Astrocyte (in vitro differentiated cells and primary cell): ENCODE measurements at regions not wholly inside any gene's neighbourhood (a gene's known extent, or its start where the extent isn't known, plus 50 kb on each side); places are given as distances from the start of the nearest gene placed in this dataset.
A peak's percentile ranks its signal among the peaks of the same experiment; 100 is the strongest.

Experiments used
- DNase-seq: peaks from one replicate; pipeline ENCODE4 v3.0.0-alpha.2; 2010; ENCODE audit warnings: low read depth
- FAIRE-seq: peaks from 2 replicates; lab custom pipeline; 2011; peaks lifted over from hg19 to GRCh38; lab: Jason Lieb, UNC
- H2AFZ ChIP-seq: 2 replicates; pipeline ENCODE4 v1.6.0; 2012; ENCODE audit warnings: low read depth, low read length, inconsistent platforms
- H3K27ac ChIP-seq: 2 replicates; pipeline ENCODE4 v1.5.1; 2011; ENCODE audit warnings: low read depth, low read length, inconsistent platforms
- H3K27me3 ChIP-seq: 2 replicates; pipeline ENCODE4 v1.6.0; 2011; ENCODE audit warnings: low read length, inconsistent platforms; ENCODE audit not compliant: insufficient read depth
- H3K36me3 ChIP-seq: 2 replicates; pipeline ENCODE4 v1.5.1; 2011; ENCODE audit warnings: low read length, inconsistent platforms; ENCODE audit not compliant: insufficient read depth
- H3K4me1 ChIP-seq: 2 replicates; pipeline ENCODE4 v1.5.1; 2011; ENCODE audit warnings: low read length, inconsistent platforms; ENCODE audit not compliant: insufficient read depth
- H3K4me2 ChIP-seq: 2 replicates; pipeline ENCODE4 v1.6.0; 2012; ENCODE audit warnings: low read length, inconsistent platforms
- H3K4me3 ChIP-seq: 2 replicates; pipeline ENCODE4 v1.5.1; 2011; ENCODE audit warnings: low read depth, mild to moderate bottlenecking, low read length, inconsistent platforms; ENCODE audit not compliant: insufficient read depth
- H3K79me2 ChIP-seq: 2 replicates; pipeline ENCODE4 v1.6.0; 2012; ENCODE audit warnings: mild to moderate bottlenecking, low read length, inconsistent platforms; ENCODE audit not compliant: insufficient read depth
- H3K9ac ChIP-seq: 2 replicates; pipeline ENCODE4 v1.6.0; 2012; ENCODE audit warnings: mild to moderate bottlenecking, low read length, inconsistent platforms
- H3K9me3 ChIP-seq: 2 replicates; pipeline ENCODE4 v1.5.1; 2012; ENCODE audit warnings: low read depth, mild to moderate bottlenecking, low read length, inconsistent platforms; ENCODE audit not compliant: insufficient read depth
- H4K20me1 ChIP-seq: 2 replicates; pipeline ENCODE4 v1.6.0; 2012; ENCODE audit warnings: low read length, inconsistent platforms; ENCODE audit not compliant: insufficient read depth
- H3K27ac Mint-ChIP-seq: one replicate; pipeline ENCODE4 v1.8.0; 2021; ENCODE audit warnings: mild to moderate bottlenecking, mixed read lengths; ENCODE audit not compliant: unreplicated experiment
- H3K27me3 Mint-ChIP-seq: one replicate; pipeline ENCODE4 v1.8.0; 2021; ENCODE audit warnings: low read depth, mixed read lengths; ENCODE audit not compliant: unreplicated experiment
- H3K36me3 Mint-ChIP-seq: one replicate; pipeline ENCODE4 v1.8.0; 2021; ENCODE audit warnings: low read depth, mixed read lengths; ENCODE audit not compliant: unreplicated experiment
- H3K4me1 Mint-ChIP-seq: one replicate; pipeline ENCODE4 v1.8.0; 2021; ENCODE audit warnings: low read depth, mixed read lengths; ENCODE audit not compliant: unreplicated experiment
- H3K4me3 Mint-ChIP-seq: one replicate; pipeline ENCODE4 v1.8.0; 2021; ENCODE audit warnings: mild to moderate bottlenecking, moderate library complexity, mixed read lengths; ENCODE audit not compliant: unreplicated experiment
- H3K9me3 Mint-ChIP-seq: one replicate; pipeline ENCODE4 v1.8.0; 2021; ENCODE audit warnings: mild to moderate bottlenecking, mixed read lengths; ENCODE audit not compliant: unreplicated experiment
- CTCF ChIP-seq: IDR thresholded peaks from 2 replicates; pipeline ENCODE4 v1.5.1; 2011; ENCODE audit warnings: low read depth, mild to moderate bottlenecking, inconsistent platforms, low read length, moderate library complexity; ENCODE audit not compliant: insufficient read depth
- EZH2 ChIP-seq: IDR thresholded peaks from 2 replicates; pipeline ENCODE4 v1.6.1; 2012; ENCODE audit warnings: mild to moderate bottlenecking, low read length, inconsistent platforms; ENCODE audit not compliant: insufficient read depth

- H3K4me1 ChIP-seq: no peaks in the 10 kb centered on the region
- no peak overlapping the region for H3K27ac ChIP-seq
- peak; percentile 4 for DNase-seq
- H3K27me3 Mint-ChIP-seq: no peaks in the 10 kb centered on the region
- no peak overlapping the region for H3K4me3 Mint-ChIP-seq
- H3K27ac Mint-ChIP-seq: no peak overlapping the region
- FAIRE-seq: no peak
- no peak for TF ChIP-seq EZH2
- TF ChIP-seq CTCF: no peak
- H3K79me2 ChIP-seq: no peaks in the 10 kb centered on the region
- H3K27me3 ChIP-seq: no peaks in the 10 kb centered on the region
- no peaks in the 10 kb centered on the region for H3K9me3 Mint-ChIP-seq
- no peaks in the 10 kb centered on the region for H4K20me1 ChIP-seq
- no peaks in the 10 kb centered on the region for H3K36me3 ChIP-seq
- no peaks in the 10 kb centered on the region for H3K36me3 Mint-ChIP-seq
- no peaks in the 10 kb centered on the region for H3K9me3 ChIP-seq
- H3K4me3 ChIP-seq: no peak overlapping the region
- no peak overlapping the region for H2AFZ ChIP-seq
- H3K4me2 ChIP-seq: no peak overlapping the region
- peaks cover 5% of the 10 kb centered on the region for H3K4me1 Mint-ChIP-seq
- H3K9ac ChIP-seq: no peak overlapping the region
Measured at GRCh38 chr4:112975567-112976355, 73.7 kb upstream of the ANK2 start.

GRCh38 chr4:112978691-112979472 lies 70.6 kb upstream of the ANK2 start:
- no peaks in the 10 kb centered on the region for H3K79me2 ChIP-seq
- H3K9me3 Mint-ChIP-seq: no peaks in the 10 kb centered on the region
- H3K4me3 Mint-ChIP-seq: no peak overlapping the region
- H3K4me3 ChIP-seq: no peak overlapping the region
- no peaks in the 10 kb centered on the region for H4K20me1 ChIP-seq
- no peak overlapping the region for H3K27ac Mint-ChIP-seq
- peak; percentile 18 for DNase-seq
- H3K36me3 Mint-ChIP-seq: no peaks in the 10 kb centered on the region
- H3K4me2 ChIP-seq: no peak overlapping the region
- H2AFZ ChIP-seq: no peak overlapping the region
- H3K27me3 ChIP-seq: no peaks in the 10 kb centered on the region
- H3K4me1 Mint-ChIP-seq: peaks cover 5% of the 10 kb centered on the region
- no peaks in the 10 kb centered on the region for H3K36me3 ChIP-seq
- H3K27me3 Mint-ChIP-seq: no peaks in the 10 kb centered on the region
- no peaks in the 10 kb centered on the region for H3K4me1 ChIP-seq
- TF ChIP-seq EZH2 (no peak), CTCF (no peak)
- no peak overlapping the region for H3K9ac ChIP-seq
- H3K27ac ChIP-seq: no peak overlapping the region
- H3K9me3 ChIP-seq: no peaks in the 10 kb centered on the region
- no peak for FAIRE-seq
